Effector memory CD4-positive, alpha-beta T cell (primary cell): ENCODE measurements at regions not wholly inside any gene's neighbourhood (a gene's known extent, or its start where the extent isn't known, plus 50 kb on each side); places are given as distances from the start of the nearest gene placed in this dataset.

ENCODE experiments used
- DNase-seq, 3 donors: peaks; one replicate each; pipeline ENCODE4 v3.0.0-alpha.2; 2020
- H3K27ac ChIP-seq: 2 replicates; pipeline ENCODE4 v1.7.0; 2013; ENCODE audit warnings: mild to moderate bottlenecking, low read length, moderate library complexity; ENCODE audit not compliant: insufficient read depth, poor library complexity, severe bottlenecking
- H3K27me3 ChIP-seq: replicated peaks from 2 replicates; pipeline ENCODE4 v1.7.0; 2013; ENCODE audit warnings: mild to moderate bottlenecking, low read length; ENCODE audit not compliant: insufficient read depth, control insufficient read depth, poor library complexity, severe bottlenecking
- H3K36me3 ChIP-seq: 2 replicates; pipeline ENCODE4 v1.7.0; 2013; ENCODE audit warnings: mild to moderate bottlenecking, low read length, moderate library complexity; ENCODE audit not compliant: control insufficient read depth, insufficient read depth
- H3K4me1 ChIP-seq: 2 replicates; pipeline ENCODE4 v1.7.0; 2013; ENCODE audit warnings: low read length, mild to moderate bottlenecking; ENCODE audit not compliant: control insufficient read depth, insufficient read depth, poor library complexity, severe bottlenecking
- H3K4me3 ChIP-seq: 2 replicates; pipeline ENCODE4 v1.7.0; 2013; ENCODE audit warnings: low read length, low read depth, mild to moderate bottlenecking; ENCODE audit not compliant: insufficient read depth, poor library complexity, severe bottlenecking
- H3K9me3 ChIP-seq: 2 replicates; pipeline ENCODE4 v1.7.0; 2013; ENCODE audit warnings: mild to moderate bottlenecking, low read length, moderate library complexity; ENCODE audit not compliant: control insufficient read depth

DNA sequence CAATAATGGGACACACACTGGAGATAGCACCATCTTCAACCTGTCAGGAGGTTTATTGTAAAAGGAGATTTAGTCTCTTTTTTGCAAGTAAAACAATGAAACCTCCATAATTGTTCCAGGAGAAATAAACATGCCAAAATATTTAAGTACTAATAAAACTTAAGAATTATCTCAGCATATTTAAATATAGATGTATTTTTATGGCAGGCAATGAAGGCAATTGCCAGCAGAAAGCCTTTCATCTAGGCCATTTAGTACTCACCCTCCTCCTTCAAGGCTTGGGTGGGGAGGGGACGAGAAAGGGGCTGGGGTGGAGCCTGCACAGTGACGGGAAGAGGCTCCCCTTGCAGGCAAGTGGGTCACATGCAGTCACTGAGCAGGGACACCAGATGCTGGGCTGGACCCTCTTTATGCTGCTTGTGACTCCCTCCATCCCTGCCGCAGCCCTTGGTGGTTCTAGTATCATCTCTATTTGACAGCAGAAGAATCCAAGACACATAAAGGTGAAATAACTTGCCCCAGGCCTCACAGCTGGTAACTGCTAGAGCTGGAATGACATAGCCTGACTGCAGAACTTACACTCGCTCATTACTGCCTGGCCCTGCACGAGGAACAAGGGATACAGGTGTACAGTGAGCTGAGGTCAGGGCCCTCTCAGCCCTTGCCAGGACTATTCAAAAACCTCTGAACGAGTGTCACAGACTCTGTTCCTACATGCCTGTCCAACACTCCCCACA, 449.5 kb upstream of the ZMIZ1 start:
- DNase-seq = no peak
- H3K27ac ChIP-seq = no peak overlapping the region
- H3K9me3 ChIP-seq = no peaks in the 10 kb centered on the region
- H3K4me1 ChIP-seq = no peaks in the 10 kb centered on the region
- H3K27me3 ChIP-seq = no peaks in the 10 kb centered on the region
- H3K4me3 ChIP-seq = no peak overlapping the region
- no peaks in the 10 kb centered on the region for H3K36me3 ChIP-seq

DNA sequence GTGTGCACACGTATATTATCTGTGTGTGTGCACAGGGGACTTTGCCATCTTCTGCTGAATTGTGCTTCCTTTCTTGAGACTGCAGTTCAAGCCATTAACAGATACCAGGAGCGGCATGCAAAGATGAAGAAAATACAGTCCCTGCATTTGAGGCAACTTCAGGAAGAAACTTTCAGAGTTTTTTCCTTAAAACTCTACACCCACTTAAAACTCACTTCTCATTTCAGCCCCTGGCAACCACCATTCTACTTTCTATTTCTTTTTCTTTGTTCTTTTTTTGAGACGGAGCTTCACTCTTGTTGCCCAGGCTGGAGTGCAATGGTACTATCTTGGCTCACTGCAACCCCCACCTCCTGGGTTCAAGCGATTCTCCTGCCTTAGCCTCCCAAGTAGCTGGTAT, 448.9 kb upstream of the ZMIZ1 start:
- Histone ChIP-seq H3K36me3 (no peaks in the 10 kb centered on the region), H3K27ac (no peak overlapping the region), H3K4me3 (no peak overlapping the region), H3K4me1 (no peaks in the 10 kb centered on the region), H3K9me3 (no peaks in the 10 kb centered on the region), H3K27me3 (no peaks in the 10 kb centered on the region)
- no peak for DNase-seq

DNA sequence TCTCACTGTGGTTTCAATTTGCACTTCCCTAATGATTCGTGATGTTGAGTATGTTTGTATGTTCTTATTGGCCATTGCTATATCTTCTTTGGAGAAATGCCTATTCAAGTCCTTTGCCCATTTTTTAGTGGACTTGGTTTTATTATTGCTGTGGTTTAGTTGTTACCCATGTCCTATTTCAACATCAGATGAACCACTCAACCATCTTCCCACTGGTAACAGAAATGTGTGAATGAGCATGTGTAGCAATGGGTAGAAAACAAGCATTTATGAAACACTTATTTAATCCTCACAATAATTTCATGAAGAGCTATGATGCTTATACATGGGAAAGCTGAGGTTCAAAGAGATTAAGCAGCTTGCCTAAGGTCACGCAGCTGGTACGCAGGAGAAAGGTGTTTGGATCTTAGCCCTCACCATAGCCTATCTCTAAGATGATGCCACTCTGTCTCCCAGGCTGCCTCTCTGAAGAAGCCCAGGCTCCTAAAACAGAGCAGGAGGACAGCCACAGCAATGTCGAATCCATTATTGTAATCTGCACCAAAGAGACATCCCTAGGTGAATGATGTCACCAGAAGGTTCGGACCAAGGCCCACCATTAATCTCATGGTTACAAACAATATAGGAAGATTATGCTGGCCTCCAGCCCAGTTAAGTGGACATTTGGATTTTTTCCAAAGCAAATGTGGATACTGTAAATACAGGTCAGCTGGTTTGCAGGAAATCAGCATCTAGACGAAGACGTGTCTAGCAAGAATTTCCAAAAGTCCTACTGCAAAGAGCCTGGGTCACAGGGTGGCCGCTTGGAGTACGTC, 447.6 kb upstream of the ZMIZ1 start:
- Histone ChIP-seq H3K36me3 (no peaks in the 10 kb centered on the region), H3K9me3 (no peaks in the 10 kb centered on the region), H3K4me1 (no peaks in the 10 kb centered on the region), H3K27me3 (no peaks in the 10 kb centered on the region), H3K27ac (no peak overlapping the region), H3K4me3 (no peak overlapping the region)
- no peak for DNase-seq

DNA sequence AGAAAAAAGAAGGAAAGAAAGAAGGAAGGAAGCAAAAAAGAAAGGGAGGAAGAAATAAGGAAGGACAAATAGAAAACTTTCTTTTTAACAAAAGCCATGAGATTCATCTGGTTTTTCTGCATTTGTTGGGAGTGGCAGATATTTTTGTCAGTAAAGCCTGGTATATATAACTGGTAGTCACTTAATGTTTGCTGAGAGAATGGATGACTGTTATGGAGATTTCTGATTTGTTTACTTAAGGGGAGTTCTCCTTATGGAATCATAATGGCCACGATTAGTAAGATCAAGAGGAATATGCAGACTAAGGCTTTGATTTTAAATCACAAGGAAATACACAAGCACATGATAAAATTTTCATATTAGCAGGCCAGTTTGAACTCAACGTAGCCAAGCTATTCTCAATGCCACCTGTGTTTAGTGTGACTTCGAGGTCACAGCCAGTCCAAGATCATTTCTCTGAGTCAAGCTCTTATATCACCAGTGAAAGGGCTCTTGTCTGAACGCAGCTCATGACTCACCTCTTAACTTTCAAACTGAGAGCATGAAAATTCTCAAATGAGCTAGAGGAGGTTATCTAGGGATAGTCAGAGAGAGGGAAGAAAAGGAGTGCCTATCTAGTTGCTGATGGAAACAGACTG, 445.1 kb upstream of the ZMIZ1 start:
- H3K36me3 ChIP-seq = no peaks in the 10 kb centered on the region
- H3K4me1 ChIP-seq = no peaks in the 10 kb centered on the region
- no peaks in the 10 kb centered on the region for H3K27me3 ChIP-seq
- H3K9me3 ChIP-seq = no peaks in the 10 kb centered on the region
- H3K4me3 ChIP-seq = no peak overlapping the region
- no peak for DNase-seq
- H3K27ac ChIP-seq = no peak overlapping the region

DNA sequence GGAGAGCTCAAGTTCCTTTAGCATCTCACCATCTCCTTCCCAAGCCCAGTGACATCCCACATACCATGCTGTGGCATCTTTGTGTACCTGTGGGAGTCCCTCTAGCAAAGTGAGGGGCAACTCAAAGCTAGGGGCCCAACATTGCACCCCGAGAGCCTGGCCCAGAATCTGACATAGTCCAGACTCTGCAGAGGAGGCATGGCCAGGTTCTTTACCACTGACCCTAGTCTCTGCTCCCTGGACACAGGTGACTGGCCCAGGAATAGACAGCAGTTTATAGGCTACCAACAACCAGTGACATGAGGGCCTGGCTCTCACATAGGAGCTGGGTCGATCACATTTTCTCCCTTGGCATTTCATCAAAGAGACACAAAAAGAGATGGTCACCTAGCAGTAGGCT, 444.0 kb upstream of the ZMIZ1 start:
- no peak for DNase-seq
- Histone ChIP-seq H3K9me3 (no peaks in the 10 kb centered on the region), H3K36me3 (no peaks in the 10 kb centered on the region)

DNA sequence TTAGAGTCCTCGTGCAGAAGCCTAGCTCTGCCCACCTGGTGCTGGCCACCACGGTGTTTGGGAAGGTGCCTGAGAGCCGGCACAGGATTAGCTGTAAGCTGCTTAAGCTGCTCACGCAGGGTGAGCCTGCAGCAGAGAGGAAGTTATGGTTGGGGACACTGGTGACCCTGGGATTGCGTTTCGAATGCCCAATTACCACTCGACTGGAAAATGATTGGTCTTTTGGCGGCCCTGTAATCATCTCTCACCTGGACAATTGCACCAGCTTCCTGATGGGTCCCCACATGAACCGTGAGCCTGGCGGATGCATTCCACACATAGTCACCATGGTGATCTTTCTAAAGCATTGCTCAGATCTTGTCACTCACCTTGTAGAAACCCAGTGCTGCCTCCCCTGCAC, 442.3 kb upstream of the ZMIZ1 start:
- no peak for DNase-seq
- H3K4me1 ChIP-seq = no peaks in the 10 kb centered on the region
- H3K27me3 ChIP-seq = no peaks in the 10 kb centered on the region
- no peak overlapping the region for H3K27ac ChIP-seq
- H3K9me3 ChIP-seq = no peaks in the 10 kb centered on the region
- H3K4me3 ChIP-seq = no peak overlapping the region
- H3K36me3 ChIP-seq = no peaks in the 10 kb centered on the region

More for the DNA sequence above, 444.0 kb upstream of the ZMIZ1 start:
- Histone ChIP-seq H3K4me1 (no peaks in the 10 kb centered on the region), H3K27ac (no peak overlapping the region), H3K4me3 (no peak overlapping the region), H3K27me3 (no peaks in the 10 kb centered on the region)

DNA sequence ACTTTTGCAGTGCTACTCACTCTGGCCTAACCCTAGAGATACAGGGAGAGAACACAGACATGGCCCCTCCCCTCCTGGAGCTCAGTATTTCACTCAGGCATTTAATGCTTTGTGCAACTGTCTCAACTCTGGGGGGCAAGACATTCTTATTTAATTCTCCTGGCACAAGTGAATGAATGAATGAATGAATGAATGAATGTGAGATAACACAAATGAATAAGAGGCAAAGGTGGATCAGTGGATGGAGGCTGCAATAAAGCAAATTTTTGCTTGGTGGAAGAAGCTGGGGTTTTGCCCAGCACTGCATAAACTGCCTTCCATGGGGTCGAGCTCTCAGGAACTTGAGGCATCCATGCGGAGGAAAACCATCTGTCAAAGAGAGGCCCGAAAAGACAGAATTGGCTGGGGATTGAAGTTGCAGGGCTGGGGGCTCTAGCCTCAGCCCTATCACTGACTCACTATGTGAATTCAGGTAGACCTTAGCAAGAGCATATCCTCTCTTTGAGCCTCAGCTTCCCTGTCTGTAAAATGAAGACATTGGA, 441.4 kb upstream of the ZMIZ1 start:
- Histone ChIP-seq H3K4me3 (no peak overlapping the region), H3K27me3 (no peaks in the 10 kb centered on the region), H3K27ac (no peak overlapping the region), H3K36me3 (no peaks in the 10 kb centered on the region), H3K9me3 (no peaks in the 10 kb centered on the region), H3K4me1 (no peaks in the 10 kb centered on the region)
- no peak for DNase-seq

DNA sequence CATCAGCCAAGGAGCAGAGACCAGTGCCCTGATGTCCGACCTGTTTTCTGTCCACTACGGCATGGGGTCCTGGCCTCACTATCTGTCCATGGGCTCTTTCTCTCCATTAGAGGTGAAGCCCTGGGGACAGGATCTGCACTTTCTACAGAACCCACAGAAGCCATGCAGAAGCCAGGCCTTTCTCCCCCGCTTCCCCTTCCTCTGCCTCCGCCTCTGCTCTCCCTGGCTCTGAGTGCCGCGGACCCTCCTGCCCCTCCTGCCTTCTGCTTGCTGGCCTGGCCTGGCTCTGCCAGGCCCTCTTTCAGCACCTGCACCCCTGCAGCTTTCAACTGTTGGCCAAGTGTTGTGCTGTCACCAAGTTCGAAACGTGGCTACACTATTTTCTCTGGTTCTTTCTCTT, 439.8 kb upstream of the ZMIZ1 start:
- no peak for DNase-seq
- no peaks in the 10 kb centered on the region for H3K36me3 ChIP-seq
- H3K9me3 ChIP-seq = no peaks in the 10 kb centered on the region
- no peak overlapping the region for H3K4me3 ChIP-seq
- H3K27me3 ChIP-seq = no peaks in the 10 kb centered on the region
- H3K4me1 ChIP-seq = no peaks in the 10 kb centered on the region
- no peak overlapping the region for H3K27ac ChIP-seq

DNA sequence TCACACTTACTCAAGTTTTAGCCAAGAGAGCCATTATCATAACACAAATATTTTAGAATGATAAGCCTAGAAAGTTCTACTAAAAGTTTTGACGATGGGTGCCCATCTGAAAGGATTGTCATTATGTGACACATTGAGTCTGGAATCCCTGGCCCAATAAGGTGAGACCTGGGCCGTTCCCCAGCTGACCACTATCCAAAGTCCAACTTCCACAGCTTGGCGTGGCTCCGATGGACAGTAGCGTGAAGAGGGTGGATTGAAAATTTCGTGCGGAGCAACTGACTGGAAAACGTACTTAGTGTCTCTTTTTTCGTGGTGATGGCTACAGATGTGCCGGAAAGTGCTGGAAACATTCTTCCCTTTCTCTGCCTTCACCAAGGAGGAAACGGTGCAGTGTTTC, 439.0 kb upstream of the ZMIZ1 start:
- no peak overlapping the region for H3K27ac ChIP-seq
- no peaks in the 10 kb centered on the region for H3K4me1 ChIP-seq
- H3K27me3 ChIP-seq = no peaks in the 10 kb centered on the region
- no peak overlapping the region for H3K4me3 ChIP-seq
- no peak for DNase-seq
- no peaks in the 10 kb centered on the region for H3K36me3 ChIP-seq
- H3K9me3 ChIP-seq = no peaks in the 10 kb centered on the region
